HG02884 (cell line): ENCODE measurements at regions not wholly inside any gene's neighbourhood (a gene's known extent, or its start where the extent isn't known, plus 50 kb on each side); places are given as distances from the start of the nearest gene placed in this dataset.
"Not testable (repeated sequence)": the region's sequence is repeated elsewhere in the genome, so short reads cannot be mapped to it uniquely, and the experiment has no call there.

Source experiments
- ATAC-seq: cut with Tn5 transposase; IDR thresholded peaks from one replicate; pipeline ENCODE4 v1.9.1; 2021; ENCODE audit warnings: mild to moderate bottlenecking, moderate library complexity; ENCODE audit not compliant: unreplicated experiment

DNA sequence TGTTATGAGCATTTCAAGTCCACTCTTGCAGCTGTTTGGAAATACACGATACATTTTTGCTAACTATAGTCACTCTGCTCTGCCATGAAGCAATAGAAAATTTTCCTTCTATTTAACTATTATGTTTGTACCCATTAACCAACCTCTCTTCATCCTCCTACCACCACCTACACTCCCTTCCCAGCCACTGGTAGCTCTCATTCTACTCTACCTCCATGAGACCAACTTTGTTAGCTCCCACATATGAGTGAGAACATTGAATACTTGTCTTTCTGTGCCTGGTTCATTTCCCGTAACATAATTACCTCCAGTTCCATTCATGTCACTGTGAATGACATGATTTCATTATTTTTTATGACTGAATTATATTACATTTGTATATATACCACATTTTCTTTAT, 505.9 kb upstream of the CCNG1 start:
- ATAC-seq: no peak

DNA sequence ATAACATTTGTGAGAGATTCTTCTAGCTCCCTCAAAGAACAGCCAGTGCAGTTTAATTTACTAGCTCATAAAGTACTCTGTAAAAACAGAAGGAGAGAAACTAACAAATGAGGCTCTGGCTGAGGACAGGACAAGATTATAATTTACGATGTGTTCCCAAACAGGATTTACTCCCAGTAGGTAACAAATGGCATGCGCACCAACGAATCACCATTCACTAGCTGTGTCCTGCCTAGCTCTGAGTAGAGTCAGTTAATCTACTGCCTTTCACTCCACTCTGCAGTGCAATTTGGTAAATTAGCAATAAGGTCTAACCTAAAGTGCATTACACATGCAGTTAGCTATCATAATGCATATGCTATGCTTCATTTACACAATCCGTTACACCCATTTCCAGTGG, 497.4 kb upstream of the CCNG1 start:
- no peak for ATAC-seq

DNA sequence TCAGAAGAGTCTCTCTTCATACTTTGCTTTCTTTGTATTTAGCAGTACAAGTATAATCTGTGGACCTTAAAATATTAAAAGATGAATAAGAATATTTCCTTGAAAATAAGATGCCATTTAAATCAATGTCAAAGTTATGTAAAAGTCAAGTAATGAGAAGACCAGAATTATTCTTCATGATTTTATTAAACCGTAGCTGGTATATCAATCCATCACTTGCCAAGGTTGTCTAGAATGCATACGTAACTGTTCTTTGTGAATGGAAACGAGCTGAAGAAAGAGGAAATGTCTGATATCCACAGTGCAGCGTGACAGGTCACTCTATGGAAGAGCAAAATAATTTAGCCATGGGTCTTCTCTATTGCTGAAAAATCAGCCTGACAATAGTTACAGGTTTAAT, 488.7 kb upstream of the CCNG1 start:
- no peak for ATAC-seq

DNA sequence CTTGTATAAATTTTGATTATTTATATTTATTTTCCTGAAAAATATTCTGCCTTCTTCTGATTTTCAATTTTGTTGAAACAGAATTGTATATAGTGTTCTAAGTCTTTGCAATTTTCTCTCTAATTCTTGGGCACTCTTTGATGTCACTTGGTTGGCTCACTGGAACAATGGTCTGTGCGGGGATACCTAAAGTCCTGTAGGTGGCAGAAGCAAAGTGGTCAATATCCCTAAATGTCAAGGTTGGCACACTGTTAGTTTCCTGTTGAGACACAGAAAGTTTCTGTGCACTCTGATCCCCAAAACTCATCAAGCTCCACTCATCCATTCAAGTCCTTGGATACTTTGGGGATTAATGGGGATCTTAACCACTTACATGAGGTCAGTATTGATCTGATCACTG, 480.8 kb upstream of the CCNG1 start:
- ATAC-seq: no peak

DNA sequence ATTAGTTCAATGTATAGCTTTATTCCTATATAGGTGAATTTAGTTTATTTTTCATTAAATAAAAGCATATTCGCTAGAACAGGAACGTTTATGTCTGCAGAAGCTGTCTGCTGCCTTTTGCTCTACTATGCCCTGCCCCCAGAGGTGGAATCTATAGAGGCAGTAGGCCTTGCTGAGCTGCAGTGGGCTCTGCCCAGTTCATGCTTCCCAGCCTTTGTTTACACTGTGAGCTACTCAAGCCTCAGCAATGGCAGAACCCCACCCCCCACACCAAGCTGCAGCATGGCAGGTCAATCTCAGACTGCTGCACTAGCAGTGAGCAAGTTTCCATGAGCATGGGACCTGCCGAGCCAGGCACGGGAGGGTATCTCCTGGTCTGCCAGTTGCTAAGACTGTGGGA, 473.3 kb upstream of the CCNG1 start:
- not testable (repeated sequence) for ATAC-seq

DNA sequence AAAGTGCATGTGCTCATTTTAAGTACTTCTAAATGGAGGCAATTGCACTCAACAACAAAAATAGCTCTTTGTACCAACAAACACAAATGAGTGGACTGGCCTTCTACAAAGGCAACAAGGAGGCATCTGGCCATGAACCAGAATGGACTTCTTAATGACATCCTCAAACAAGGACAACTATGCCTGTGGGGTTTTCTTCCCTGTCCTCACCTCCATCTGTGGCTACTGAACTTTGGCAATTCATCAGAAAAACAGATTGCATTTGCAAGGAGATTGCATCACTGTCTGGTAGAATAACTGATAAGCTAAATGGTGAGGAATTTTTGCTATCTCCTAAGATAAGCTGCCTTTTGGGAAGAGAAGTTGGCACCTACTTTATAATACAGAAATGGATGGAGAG, 447.3 kb upstream of the CCNG1 start:
- ATAC-seq: no peak

DNA sequence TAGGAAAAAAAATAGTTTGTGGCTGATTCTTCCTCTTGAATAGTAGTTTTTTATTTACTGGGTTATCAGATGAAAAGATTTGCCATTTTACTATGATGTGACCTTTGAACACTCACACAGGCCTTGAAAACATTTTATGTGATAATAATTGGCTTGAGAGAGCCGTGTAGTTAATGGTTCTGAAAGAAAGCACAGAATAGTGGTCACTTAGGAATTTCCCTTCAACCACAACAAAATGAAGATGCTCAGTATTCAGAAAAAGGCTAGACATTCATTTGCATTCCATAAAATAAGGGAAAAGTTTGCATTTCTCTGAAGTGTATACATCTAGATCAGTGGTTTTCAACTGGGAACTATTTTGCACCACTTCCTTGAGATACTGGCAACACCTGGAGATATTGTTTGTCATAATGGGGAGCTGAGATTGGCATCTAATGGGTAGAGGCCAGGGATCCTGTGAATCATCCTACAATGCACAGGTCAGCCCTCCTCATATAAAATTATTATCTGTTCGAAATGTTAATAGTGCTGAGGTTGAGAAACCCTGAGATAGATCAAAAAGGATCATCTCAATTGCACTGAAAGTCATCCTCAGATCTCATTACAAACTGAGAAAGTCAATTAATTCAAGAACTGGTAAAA, 446.4 kb upstream of the CCNG1 start:
- ATAC-seq: peak; percentile 66

DNA sequence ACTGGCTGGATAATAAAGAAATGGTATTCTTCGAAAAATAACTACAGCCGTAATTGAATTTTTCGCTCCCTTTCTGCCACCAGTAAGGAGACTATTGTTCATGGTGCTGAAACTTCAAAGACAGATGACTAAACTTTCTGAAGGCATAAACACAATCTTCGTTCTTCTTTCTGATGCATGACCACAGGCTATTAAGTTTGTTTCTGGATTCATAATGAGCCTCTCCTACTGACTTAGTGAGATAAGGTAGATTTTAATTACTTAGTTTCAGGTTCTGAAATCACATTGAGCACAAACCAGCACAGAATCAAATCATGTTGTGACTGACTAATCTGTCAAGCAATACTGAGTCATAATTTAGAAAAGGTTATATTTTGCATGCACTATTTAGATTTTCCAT, 441.8 kb upstream of the CCNG1 start:
- ATAC-seq: no peak

DNA sequence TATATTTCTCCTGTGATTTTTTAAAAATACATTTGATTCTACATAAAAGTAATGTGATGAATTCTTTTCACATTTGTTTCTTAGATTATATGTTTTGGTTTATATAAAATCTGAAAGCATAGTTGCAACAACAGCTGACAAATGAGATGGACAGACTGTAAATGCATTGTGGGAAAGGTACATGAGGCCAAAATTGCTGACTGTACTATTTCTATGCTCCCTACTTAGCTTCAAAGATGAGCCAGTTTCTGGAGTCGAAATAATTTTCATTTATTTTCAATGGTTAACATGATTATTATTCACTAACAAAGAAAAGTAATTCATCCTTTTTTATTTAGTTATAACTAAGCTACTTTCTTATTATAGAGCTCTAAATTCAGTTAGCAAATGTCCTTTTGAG, 441.3 kb upstream of the CCNG1 start:
- no peak for ATAC-seq

DNA sequence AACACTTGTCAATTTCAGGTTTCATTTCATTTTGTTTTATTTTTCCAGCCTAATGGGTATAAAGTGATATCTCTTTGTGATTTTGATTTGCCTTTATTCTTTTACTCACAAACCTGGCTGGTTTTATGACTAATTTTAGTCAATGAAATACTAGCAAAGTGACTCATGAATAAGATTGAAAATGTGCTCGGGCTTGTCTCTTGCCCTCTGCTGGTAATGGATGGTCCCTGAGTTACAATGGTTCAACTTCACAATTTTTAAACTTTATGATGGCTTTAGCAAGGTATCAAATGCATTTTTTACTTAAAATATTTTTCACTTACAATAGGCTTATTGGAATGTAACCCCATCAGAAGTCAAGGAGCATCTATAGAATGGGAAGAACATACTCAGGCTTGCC, 431.4 kb upstream of the CCNG1 start:
- ATAC-seq: no peak

DNA sequence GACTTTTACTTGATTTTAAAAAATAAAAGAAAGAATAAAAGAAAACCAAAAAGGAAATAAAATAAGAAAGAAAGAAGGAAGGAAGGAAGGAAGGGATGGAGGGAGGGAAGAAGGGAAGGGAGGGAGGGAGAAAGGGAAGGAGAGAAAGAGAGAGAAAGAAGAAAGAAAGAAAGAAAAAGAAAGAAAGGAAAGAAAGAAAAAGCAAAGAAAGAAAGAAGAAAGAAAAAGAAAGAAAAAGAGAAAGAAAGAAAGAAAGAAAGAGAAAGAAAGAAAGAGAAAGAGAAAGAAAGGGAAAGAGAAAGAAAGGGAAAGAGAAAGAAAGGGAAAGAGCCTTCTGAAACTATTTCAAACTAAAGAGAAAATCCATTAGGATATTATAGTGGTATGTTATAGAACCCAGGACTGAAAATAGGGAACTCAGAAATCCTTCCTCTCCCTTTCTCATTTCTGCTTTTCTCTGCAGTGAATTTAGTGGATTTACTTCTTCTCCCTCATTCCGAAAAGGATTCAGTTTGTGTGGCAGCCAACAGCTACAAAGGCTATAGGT, 414.7 kb upstream of the CCNG1 start:
- ATAC-seq: no peak

DNA sequence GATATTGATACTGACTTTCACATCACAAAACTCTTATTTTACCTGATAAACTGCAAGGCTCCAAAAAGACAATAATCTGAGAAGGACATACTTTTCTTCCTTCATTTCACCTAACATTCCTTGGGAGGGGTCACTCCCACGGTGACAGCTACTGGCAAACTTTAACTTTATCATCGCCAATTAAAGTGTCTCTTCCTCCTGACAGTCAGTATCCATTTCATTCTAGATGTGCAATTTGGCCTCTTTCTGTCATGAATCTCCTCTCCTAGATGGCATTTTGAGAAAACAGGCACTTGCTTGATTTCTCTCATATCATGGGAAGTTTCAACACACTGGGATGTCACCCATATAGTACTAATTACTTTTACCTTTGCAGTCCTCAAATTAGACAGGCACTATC, 413.5 kb upstream of the CCNG1 start:
- no peak for ATAC-seq

DNA sequence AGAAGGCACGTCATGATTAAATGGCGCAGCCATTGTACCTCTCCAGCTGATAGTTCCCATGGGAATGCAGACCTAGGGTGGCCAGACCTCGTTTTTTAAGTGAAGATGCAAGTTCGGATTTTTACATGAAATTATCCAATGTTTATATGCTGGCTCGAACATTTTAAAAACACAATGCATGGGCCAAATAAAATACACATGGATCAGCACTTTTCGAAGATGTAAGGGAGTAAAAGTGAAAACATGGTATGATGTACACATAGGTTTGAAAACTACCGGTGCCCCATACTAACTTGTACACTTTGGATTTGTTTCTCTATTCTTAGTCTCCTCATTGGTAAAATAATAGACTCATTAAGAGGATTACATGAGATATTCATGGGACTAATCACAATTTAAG, 412.5 kb upstream of the CCNG1 start:
- ATAC-seq: no peak

DNA sequence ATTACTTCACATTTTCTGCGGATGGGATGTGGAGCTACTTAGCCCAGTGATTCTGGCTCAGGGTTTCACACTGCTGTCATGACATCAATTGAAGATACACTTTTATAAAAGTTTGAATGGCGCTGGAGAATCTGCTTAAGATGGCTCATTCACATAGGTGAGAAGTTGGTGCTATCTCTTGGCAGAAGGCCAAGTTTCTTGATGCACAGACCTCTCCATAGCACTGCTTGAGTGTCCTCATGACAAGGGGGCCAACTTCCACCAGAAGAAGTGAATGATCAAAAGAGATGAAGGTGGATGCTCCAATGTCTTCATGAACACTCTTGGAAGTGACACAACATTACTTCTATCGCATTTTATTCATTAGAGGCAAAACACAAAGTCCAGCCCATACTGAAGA, 403.7 kb upstream of the CCNG1 start:
- ATAC-seq: no peak

DNA sequence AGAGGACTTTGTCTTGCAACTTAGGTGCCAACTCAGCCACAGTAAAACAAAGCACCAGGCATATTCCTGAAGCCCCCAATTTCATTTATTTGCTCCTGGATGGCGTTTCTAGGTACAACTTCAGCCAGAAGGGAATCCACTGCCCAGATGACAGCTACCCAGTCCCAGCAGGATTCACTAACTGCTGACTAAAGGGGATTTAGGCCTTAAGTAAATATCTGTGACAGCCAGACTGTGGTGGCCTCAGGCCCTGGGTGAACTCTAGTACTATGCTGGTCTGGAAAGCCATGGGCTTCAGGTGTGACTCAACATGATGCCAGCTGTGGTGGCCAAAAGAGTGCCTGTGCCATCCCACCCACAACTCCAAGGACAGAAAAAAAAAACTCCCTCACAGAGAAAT, 396.1 kb upstream of the CCNG1 start:
- ATAC-seq: no peak

DNA sequence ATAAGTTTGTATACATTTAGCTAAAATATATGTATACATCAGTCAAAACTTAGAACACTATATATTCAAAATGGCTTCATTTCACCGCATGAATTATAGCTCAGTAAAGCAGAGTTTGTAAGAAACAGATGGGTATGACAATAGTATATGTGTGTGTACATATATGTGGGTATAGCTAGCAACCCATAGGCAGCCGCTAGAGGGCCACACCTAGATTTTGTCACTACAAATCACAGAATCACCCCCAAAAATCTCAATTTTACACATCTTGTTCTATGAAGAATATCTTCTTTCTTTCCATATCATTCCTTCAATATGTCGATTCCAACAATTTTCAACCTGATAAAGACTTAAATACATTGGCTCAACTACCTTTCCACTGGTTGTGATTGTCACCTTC, 357.8 kb upstream of the CCNG1 start:
- peak; percentile 62 for ATAC-seq

DNA sequence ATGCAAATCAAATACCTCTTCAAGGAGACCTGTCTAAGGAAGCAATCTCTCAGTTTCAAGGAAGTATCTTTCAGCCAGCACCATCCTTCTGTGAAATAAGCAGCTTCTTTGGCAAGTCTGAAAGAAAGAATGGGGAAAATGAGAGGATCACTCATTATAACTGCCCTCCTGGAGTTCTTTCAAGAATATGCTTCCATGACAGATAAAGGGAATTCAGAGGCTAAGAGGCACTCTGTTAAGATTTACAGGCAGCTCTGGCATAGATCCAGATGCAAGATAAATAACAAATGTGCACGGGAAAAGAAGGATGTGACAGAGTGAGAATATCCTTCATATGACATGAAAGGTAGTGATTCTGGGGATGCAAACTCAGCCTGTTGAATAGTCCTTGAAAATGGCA, 348.2 kb upstream of the CCNG1 start:
- ATAC-seq: no peak

DNA sequence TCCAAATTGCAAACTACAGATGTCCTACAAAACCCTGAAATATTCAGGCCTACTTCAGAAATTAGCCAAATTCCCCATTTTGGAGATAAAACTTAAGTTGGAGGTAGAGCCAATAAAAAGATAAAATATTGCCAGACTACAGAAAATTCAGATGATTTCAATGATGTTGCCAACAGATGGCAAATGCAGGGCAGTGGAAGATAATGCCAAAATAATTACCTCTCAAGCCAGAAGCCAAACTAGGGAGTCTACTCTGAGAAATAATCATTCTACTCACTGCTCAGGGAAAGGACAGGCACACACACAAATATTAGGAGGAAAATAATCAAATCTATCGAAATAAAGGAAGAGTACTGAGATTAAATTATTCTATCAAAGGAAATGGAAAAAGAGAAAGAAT, 347.5 kb upstream of the CCNG1 start:
- ATAC-seq: no peak

DNA sequence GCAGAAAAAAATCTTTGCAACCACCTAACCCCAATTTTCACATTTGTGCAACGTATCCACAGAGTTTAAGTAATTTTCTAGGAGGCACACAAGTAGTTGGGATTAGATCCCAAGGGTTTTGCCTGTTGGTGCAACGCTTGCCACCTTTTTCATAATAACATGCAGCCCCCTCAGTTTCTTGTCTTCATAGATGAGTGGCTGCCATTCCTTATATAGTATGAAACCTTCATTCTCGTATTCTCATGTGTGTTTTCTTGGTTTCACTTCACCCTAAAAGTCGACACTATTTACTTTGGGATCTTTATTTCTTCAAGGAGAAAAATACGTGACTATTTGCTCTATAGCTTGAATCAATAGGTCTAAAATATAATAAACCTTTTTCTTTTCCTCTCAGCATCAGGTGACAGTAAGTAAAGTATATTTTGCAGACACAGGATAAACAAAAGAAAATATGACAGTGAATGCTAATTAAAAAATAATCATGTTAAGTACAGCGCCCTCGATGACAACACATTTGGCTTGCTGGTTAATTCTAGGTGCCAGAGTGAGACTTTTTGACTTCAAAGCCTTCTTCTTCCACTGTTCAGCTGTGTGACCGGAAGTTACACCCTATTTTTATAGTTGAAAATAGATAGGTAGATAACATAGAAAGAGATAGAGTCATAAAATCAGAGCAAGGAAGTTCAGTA, 342.8 kb upstream of the CCNG1 start:
- ATAC-seq: peak; percentile 88

DNA sequence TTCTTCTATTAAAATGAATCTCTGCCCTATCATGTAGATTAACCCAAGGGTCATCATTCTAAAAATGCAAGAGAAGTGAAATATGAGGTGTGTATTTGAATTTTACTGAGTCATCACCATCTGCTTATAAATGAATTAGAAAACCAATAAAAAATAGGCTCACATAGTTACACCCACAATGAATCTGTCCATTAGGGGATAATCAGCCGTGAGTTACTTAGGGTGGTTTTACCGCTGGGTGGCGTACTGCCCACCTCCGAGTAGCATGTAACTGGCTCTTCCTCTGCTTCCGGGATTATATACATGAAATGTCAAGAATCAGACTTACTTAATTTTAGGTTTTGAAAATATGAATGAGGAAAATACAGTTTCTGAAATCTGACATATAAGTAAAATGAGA, 332.9 kb upstream of the CCNG1 start:
- ATAC-seq: no peak

DNA sequence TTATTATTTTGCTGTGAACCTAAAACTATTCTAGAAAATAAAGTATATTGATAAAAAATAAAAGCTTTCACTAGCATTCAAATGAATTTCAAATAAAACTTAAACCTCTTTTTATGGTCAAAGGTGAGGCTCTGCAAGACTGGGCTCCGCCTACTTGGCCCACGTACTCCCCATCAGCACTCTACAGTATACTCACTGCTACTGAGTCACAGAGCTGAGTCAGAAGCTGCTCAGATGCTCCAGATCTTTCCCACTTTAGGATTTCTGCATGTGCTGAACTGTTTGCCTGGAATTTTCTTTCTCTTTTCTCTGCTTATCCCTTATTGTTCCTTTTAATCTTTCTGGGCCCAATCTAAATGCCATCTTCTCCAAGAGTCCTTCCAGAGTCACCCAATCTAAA, 331.9 kb upstream of the CCNG1 start:
- no peak for ATAC-seq

DNA sequence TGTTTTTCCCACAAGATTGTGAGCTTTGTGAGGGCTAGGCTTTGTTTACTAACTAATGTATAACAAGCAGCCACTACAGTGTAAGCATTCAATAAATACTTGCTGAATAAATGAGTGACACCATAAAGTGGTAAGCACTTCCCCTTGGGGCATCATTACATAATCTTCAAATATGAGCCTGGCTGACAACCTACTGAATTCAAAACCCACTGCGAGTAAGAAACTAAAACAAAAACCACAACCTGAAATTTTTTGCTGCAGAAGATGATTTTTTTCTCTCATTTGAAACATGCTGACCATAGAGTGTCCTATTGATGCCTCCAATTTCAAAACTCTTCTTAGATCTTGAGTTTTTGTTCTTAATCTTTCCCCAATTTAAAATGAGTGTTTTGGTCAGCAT, 331.3 kb upstream of the CCNG1 start:
- peak; percentile 48 for ATAC-seq

DNA sequence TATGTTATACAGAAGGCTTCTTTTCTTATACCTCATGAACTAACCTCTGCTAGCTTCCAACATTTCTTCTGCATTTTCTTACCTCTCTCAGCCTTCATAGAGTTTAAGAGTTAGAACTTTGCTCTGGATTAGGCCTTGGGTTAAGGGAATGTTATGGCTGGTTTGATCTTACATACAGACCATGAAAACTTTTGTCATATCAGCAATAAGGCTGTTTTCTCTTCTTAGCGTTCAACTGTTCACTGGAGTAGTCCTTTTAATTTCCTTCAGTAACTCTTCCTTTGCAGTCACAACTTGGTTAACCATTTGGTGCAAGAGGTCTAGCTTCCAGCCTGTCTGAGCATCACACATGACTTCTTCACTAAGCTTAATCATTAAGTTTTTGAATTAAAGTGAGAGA, 329.0 kb upstream of the CCNG1 start:
- no peak for ATAC-seq
